ENCODE measurements at regions not wholly inside any gene's neighbourhood (a gene's known extent, or its start where the extent isn't known, plus 50 kb on each side); places are given as distances from the start of the nearest gene placed in this dataset.
"Not testable (repeated sequence)": the region's sequence is repeated elsewhere in the genome, so short reads cannot be mapped to it uniquely, and the experiment has no call there.

GRCh38 chr2:134056173-134056572, 197.7 kb upstream of the MGAT5 start:
- Histone ChIP-seq H3K4me3 (replicated peaks in 1 of 2; ENCODE audit: low read depth in 1 of 2, low read length in 2 of 2) (no peak overlapping the region), H3K27me3 (ENCODE audit: insufficient read depth, low read length) (no peaks in the 10 kb centered on the region), H3K9ac (ENCODE audit: low read length) (no peak overlapping the region), H3K4me1 (ENCODE audit: control insufficient read depth in 1 of 2, insufficient read depth in 2 of 2, low read length in 2 of 2) (no peaks in the 10 kb centered on the region), H3K4me2 (ENCODE audit: low read length) (no peak overlapping the region), H4K20me1 (ENCODE audit: insufficient read depth) (no peaks in the 10 kb centered on the region), H3K79me2 (ENCODE audit: insufficient read depth, low read length) (no peaks in the 10 kb centered on the region), H2AFZ (ENCODE audit: low read depth, low read length, poor library complexity, severe bottlenecking) (no peak overlapping the region), H3K36me3 (ENCODE audit: control insufficient read depth in 1 of 2, insufficient read depth in 2 of 2, low read length in 2 of 2) (no peaks in the 10 kb centered on the region), H3K27ac (ENCODE audit: low read depth, low read length) (no peak overlapping the region), H3K9me2 (ENCODE audit: insufficient read depth) (no peaks in the 10 kb centered on the region), H3K9me3 (ENCODE audit: control insufficient read depth in 1 of 2, insufficient read depth in 1 of 2, low read depth in 1 of 2, low read length in 2 of 2) (no peaks in the 10 kb centered on the region)
- ChIA-PET POLR2A (no interaction called here), CTCF (no interaction called here), RAD21 (ENCODE audit: low non-redundant PET in 1 of 2, low total read pairs in 2 of 2, uncharacterized antibody in 2 of 2, unreplicated experiment in 2 of 2) (no interaction called here)
- TF ChIP-seq YY1 (IDR thresholded peaks at IDR 0.05; ENCODE audit: extremely low read depth, insufficient replicate concordance, low read depth, low read length), result no peak
- no peak for TF ChIP-seq TCF7L2 (IDR thresholded peaks at IDR 0.05; ENCODE audit: borderline replicate concordance, extremely low read depth, insufficient read depth, insufficient read length)
- no peak for TF ChIP-seq EZH2 (IDR thresholded peaks at IDR 0.05)
- no peak for TF ChIP-seq ZFX (IDR thresholded peaks at IDR 0.05)
- TF ChIP-seq RAD21 (IDR thresholded peaks at IDR 0.05; ENCODE audit: low read depth), result no peak
- TF ChIP-seq ELF1 (IDR thresholded peaks at IDR 0.05; ENCODE audit: borderline replicate concordance, low read depth), result no peak
- no peak for TF ChIP-seq CEBPB (IDR thresholded peaks at IDR 0.05; ENCODE audit: low read depth)
- ATAC-seq (no peak), DNase-seq (ENCODE audit: low read depth, low spot score) (no peak)
- no TSS peak for BruUV-seq (replicated peaks)
- intact Hi-C loops (cut with micrococcal nuclease), result no loop called here

DNA sequence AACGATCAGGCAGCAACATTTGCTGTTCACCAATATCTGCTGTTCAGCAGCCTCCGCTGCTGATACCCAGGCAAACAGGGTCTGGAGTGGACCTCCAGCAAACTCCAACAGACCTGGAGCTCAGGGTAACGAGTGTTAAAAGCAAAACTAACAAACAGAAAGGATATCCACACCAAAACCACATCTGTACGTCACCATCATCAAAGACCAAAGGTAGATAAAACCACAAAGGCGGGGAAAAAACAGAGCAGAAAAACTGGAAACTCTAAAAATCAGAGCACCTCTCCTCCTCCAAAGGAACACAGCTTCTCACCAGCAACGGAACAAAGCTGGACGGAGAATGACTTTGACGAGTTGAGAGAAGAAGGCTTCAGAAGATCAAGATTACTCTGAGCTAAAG, 192.8 kb upstream of the MGAT5 start:
- H3K79me2 ChIP-seq (ENCODE audit: insufficient read depth, low read length); H3K9me3 ChIP-seq (ENCODE audit: control insufficient read depth in 1 of 2, insufficient read depth in 1 of 2, low read depth in 1 of 2, low read length in 2 of 2); RAD21 ChIA-PET (ENCODE audit: low non-redundant PET in 1 of 2, low total read pairs in 2 of 2, uncharacterized antibody in 2 of 2, unreplicated experiment in 2 of 2); H3K27ac ChIP-seq (ENCODE audit: low read depth, low read length); H3K4me3 ChIP-seq (replicated peaks in 1 of 2; ENCODE audit: low read depth in 1 of 2, low read length in 2 of 2); H3K4me1 ChIP-seq (ENCODE audit: control insufficient read depth in 1 of 2, insufficient read depth in 2 of 2, low read length in 2 of 2); H3K27me3 ChIP-seq (ENCODE audit: insufficient read depth, low read length); CTCF ChIA-PET; H2AFZ ChIP-seq (ENCODE audit: low read depth, low read length, poor library complexity, severe bottlenecking); H3K4me2 ChIP-seq (ENCODE audit: low read length); H3K9ac ChIP-seq (ENCODE audit: low read length); POLR2A ChIA-PET; DNase-seq (ENCODE audit: low read depth, low spot score); ATAC-seq; intact Hi-C loops (cut with micrococcal nuclease); H3K9me2 ChIP-seq (ENCODE audit: insufficient read depth); H3K36me3 ChIP-seq (ENCODE audit: control insufficient read depth in 1 of 2, insufficient read depth in 2 of 2, low read length in 2 of 2); H4K20me1 ChIP-seq (ENCODE audit: insufficient read depth); BruUV-seq (replicated peaks): not testable (repeated sequence)

DNA sequence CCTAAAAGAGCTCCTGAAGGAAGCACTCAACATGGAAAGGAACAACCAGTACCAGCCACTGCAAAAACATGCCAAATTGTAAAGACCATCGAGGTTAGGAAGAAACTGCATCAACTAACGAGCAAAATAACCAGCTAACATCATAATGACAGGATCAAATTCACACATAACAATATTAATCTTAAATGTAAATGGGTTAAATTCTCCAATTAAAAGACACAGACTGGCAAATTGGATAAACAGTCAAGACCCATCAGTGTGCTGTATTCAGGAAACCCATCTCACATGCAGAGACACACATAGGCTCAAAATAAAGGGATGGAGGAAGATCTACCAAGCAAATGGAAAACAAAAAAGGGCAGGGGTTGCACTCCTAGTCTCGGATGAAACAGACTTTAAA, 191.6 kb upstream of the MGAT5 start:
- H3K4me1 ChIP-seq (ENCODE audit: control insufficient read depth in 1 of 2, insufficient read depth in 2 of 2, low read length in 2 of 2); BruUV-seq (replicated peaks); CTCF ChIA-PET; RAD21 ChIA-PET (ENCODE audit: low non-redundant PET in 1 of 2, low total read pairs in 2 of 2, uncharacterized antibody in 2 of 2, unreplicated experiment in 2 of 2); DNase-seq (ENCODE audit: low read depth, low spot score); H3K4me3 ChIP-seq (replicated peaks in 1 of 2; ENCODE audit: low read depth in 1 of 2, low read length in 2 of 2); H3K79me2 ChIP-seq (ENCODE audit: insufficient read depth, low read length); H3K9me3 ChIP-seq (ENCODE audit: control insufficient read depth in 1 of 2, insufficient read depth in 1 of 2, low read depth in 1 of 2, low read length in 2 of 2); H4K20me1 ChIP-seq (ENCODE audit: insufficient read depth); H3K27ac ChIP-seq (ENCODE audit: low read depth, low read length); H3K27me3 ChIP-seq (ENCODE audit: insufficient read depth, low read length); H3K4me2 ChIP-seq (ENCODE audit: low read length); ATAC-seq; H3K9me2 ChIP-seq (ENCODE audit: insufficient read depth); H3K36me3 ChIP-seq (ENCODE audit: control insufficient read depth in 1 of 2, insufficient read depth in 2 of 2, low read length in 2 of 2); H3K9ac ChIP-seq (ENCODE audit: low read length); H2AFZ ChIP-seq (ENCODE audit: low read depth, low read length, poor library complexity, severe bottlenecking); intact Hi-C loops (cut with micrococcal nuclease); POLR2A ChIA-PET: not testable (repeated sequence)

DNA sequence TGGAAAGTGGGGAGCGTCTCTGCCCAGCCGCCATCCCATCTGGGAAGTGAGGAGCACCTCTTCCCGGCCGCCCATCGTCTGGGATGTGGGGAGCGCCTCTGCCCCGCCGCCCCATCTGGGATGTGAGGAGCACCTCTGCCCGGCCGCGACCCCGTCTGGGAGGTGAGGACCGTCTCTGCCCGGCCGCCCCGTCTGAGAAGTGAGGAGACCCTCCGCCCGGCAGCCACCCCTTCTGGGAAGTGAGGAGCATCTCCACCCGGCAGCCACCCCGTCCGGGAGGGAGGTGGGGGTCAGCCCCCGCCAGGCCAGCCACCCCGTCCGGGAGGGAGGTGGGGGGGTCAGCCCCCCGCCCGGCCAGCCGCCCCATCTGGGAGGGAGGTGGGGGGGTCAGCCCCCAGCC, 190.0 kb upstream of the MGAT5 start:
- DNase-seq (ENCODE audit: low read depth, low spot score); RAD21 ChIA-PET (ENCODE audit: low non-redundant PET in 1 of 2, low total read pairs in 2 of 2, uncharacterized antibody in 2 of 2, unreplicated experiment in 2 of 2); CTCF ChIA-PET; intact Hi-C loops (cut with micrococcal nuclease); H3K27me3 ChIP-seq (ENCODE audit: insufficient read depth, low read length); H4K20me1 ChIP-seq (ENCODE audit: insufficient read depth); H2AFZ ChIP-seq (ENCODE audit: low read depth, low read length, poor library complexity, severe bottlenecking); H3K9me3 ChIP-seq (ENCODE audit: control insufficient read depth in 1 of 2, insufficient read depth in 1 of 2, low read depth in 1 of 2, low read length in 2 of 2); BruUV-seq (replicated peaks); H3K36me3 ChIP-seq (ENCODE audit: control insufficient read depth in 1 of 2, insufficient read depth in 2 of 2, low read length in 2 of 2); H3K79me2 ChIP-seq (ENCODE audit: insufficient read depth, low read length); H3K27ac ChIP-seq (ENCODE audit: low read depth, low read length); H3K4me1 ChIP-seq (ENCODE audit: control insufficient read depth in 1 of 2, insufficient read depth in 2 of 2, low read length in 2 of 2); H3K9ac ChIP-seq (ENCODE audit: low read length); H3K9me2 ChIP-seq (ENCODE audit: insufficient read depth); H3K4me3 ChIP-seq (replicated peaks in 1 of 2; ENCODE audit: low read depth in 1 of 2, low read length in 2 of 2); ATAC-seq; H3K4me2 ChIP-seq (ENCODE audit: low read length); POLR2A ChIA-PET: not testable (repeated sequence)
